Muscle layer of duodenum (tissue), 2 donors: ENCODE measurements at regions not wholly inside any gene's neighbourhood (a gene's known extent, or its start where the extent isn't known, plus 50 kb on each side); places are given as distances from the start of the nearest gene placed in this dataset.
"Not testable (repeated sequence)": the region's sequence is repeated elsewhere in the genome, so short reads cannot be mapped to it uniquely, and the experiment has no call there.

Experiments used
- H3K27ac ChIP-seq: one replicate; pipeline ENCODE4 v1.7.0; 2013; ENCODE audit warnings: mild to moderate bottlenecking, low read length
- H3K27me3 ChIP-seq: one replicate; pipeline ENCODE4 v1.7.0; 2013; ENCODE audit warnings: low read depth, mild to moderate bottlenecking, control low read depth, low read length
- H3K36me3 ChIP-seq, 2 donors: one replicate each; pipeline ENCODE4 v1.7.0; 2013; ENCODE audit warnings: low read length in 2 of 2, control low read depth in 1 of 2, mild to moderate bottlenecking in 1 of 2; ENCODE audit not compliant: insufficient read depth in 2 of 2, control insufficient read depth in 1 of 2
- H3K4me1 ChIP-seq, 2 donors: one replicate each; pipeline ENCODE4 v1.7.0; 2013; ENCODE audit warnings: low read length in 2 of 2, mild to moderate bottlenecking in 2 of 2, control low read depth in 1 of 2, moderate library complexity in 1 of 2; ENCODE audit not compliant: insufficient read depth in 2 of 2, control insufficient read depth in 1 of 2
- H3K4me3 ChIP-seq, 2 donors: one replicate each; pipeline ENCODE4 v1.7.0; 2013; ENCODE audit warnings: low read length in 2 of 2, low read depth in 1 of 2, mild to moderate bottlenecking in 1 of 2
- H3K9me3 ChIP-seq, 2 donors: one replicate each; pipeline ENCODE4 v1.7.0; 2013; ENCODE audit warnings: low read length in 2 of 2, control low read depth in 1 of 2, mild to moderate bottlenecking in 1 of 2; ENCODE audit not compliant: control insufficient read depth in 1 of 2
- donor health status: healthy.

DNA sequence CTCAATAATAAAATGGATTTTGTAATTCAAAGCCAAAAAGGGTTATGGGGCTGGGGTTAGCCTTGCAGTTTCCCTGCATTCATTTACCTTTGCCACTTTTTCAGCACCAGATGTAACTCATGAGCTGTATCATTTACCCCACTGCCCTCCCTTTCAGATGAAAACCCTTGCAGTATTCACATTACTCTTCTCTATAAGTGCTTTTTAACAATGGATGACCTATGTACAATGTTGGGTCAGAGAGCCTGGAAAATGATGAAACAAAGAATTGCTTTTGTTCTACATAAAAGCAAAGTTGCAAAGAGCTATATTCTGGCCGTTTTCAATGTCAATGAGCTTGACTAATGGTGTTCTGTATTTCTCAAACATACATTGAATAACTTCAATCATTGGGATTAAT is 189.7 kb downstream of the TMEM26 start:
- H3K4me3 ChIP-seq = no peak overlapping the region
- H3K27me3 ChIP-seq = no peaks in the 10 kb centered on the region
- no peak overlapping the region for H3K27ac ChIP-seq
- H3K36me3 ChIP-seq = no peaks in the 10 kb centered on the region
- H3K4me1 ChIP-seq = no peaks in the 10 kb centered on the region
- H3K9me3 ChIP-seq = no peaks in the 10 kb centered on the region

GRCh38 chr10:61262486-61263261 is 190.5 kb downstream of the TMEM26 start:
- Histone ChIP-seq H3K4me3 (no peak overlapping the region), H3K36me3 (no peaks in the 10 kb centered on the region), H3K9me3 (no peaks in the 10 kb centered on the region), H3K4me1 (no peaks in the 10 kb centered on the region), H3K27me3 (no peaks in the 10 kb centered on the region), H3K27ac (no peak overlapping the region)

DNA sequence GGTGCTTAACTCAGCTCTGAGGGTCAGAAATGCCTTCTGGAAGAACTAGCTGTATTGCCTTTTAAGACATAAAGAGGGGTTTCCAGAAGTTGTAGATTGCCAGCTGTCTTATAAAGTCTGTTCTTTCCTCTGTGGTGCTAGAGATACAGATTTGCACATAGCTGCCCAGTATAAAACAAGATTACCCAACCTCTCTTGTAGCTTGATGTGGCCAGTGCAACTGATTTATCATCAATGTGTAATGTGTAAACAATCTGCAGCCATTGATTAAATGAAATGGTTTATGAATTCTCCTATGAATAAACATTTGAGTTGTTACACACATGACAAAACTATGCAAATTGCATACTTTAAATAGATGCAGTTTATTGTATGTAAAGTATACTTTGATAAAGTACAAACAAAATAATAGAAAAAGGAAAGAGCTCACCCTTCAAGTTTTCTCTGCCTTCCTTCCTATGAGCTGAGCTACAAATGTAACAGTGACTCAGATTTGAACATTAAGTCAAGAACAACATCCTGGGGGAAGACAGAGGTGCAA is 195.2 kb downstream of the TMEM26 start:
- Histone ChIP-seq H3K27me3 (no peaks in the 10 kb centered on the region), H3K36me3 (no peaks in the 10 kb centered on the region), H3K27ac (no peak overlapping the region), H3K4me3 (no peak overlapping the region), H3K9me3 (peaks cover 0 to 3% of the 10 kb centered on the region in 2 donors), H3K4me1 (no peaks in the 10 kb centered on the region)

DNA sequence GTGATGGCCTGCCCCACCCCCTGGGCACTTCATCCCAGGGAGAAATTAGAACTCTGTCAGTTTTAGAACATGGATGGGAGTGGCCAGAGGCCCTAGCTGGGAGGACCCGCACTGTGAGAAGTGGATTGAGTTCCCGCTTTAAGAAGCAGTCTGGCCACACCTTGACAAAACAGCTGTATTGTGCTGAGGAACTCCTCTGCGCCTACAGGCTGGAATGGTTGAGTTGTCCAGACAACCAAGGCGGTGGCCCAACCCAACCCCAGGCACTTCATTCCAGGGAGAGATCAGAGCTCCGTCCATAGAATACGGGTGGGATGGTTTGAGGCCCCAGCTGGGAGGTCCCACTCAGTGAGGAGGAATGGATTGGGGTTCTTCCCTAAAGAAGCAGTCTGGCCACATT is 196.0 kb downstream of the TMEM26 start:
- H3K4me3 ChIP-seq = no peak overlapping the region
- no peaks in the 10 kb centered on the region for H3K4me1 ChIP-seq
- no peaks in the 10 kb centered on the region for H3K36me3 ChIP-seq
- H3K9me3 ChIP-seq = peaks cover 0 to 3% of the 10 kb centered on the region in 2 donors
- no peaks in the 10 kb centered on the region for H3K27me3 ChIP-seq
- H3K27ac ChIP-seq = no peak overlapping the region

DNA sequence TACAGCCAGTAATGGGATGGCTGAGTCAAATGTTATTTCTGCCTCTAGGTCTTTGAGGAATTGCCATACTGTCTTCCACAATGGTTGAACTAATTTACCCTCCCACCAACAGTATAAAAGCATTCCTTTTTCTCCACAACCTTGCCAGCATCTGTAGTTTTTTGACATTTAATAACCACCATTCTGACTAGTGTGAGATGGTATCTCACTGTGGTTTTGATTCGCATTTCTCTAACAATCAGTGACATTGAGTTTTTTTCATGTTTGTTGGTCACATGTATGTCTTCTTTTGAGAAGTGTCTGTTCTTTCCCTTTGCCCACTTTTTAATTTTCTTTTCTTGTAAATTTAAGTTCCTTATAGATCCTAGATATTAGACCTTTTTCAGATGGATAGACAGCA is 200.9 kb downstream of the TMEM26 start:
- H3K36me3 ChIP-seq, H3K9me3 ChIP-seq, H3K27me3 ChIP-seq, H3K27ac ChIP-seq, H3K4me3 ChIP-seq, H3K4me1 ChIP-seq: not testable (repeated sequence)

DNA sequence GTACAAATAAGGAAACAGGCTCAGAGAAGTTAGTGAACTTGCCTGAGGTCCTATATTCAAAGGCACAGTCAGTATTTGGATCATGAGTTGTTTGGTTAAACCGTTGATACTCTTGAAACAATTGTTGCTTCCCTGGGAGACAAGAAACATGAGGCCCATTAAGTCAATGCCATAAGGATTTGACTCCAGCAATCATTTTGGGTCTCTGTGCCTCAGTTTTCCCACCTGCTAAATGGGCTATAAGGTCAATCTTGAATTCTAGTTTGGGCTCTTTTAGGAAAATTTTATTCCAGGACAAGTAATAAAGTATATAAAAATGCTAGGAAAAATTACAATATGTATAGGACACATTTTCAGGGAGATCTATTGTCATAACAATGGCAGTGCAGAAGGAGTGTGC is 202.1 kb downstream of the TMEM26 start:
- no peaks in the 10 kb centered on the region for H3K4me1 ChIP-seq

DNA sequence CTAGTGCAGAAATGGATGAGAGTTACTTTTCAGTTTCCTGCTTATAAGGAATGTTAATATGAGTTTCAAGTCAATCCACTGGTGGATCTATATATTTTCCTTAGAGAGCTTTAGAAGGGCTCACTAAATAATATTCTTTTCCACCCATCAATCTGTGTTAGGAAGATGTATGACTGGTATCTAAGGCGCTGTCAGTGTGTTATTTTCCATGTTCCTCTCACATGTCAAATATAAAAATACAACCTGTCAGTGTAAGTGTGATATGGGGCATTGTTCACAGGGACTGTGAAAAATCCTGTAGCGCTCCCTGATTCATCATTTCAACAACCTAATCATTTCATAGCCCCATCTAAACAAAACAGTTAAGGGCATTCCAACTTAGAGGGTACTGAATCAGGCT is 203.1 kb downstream of the TMEM26 start:
- Histone ChIP-seq H3K27ac (no peak overlapping the region), H3K36me3 (no peaks in the 10 kb centered on the region)

More for the DNA sequence above, 202.1 kb downstream of the TMEM26 start:
- no peaks in the 10 kb centered on the region for H3K36me3 ChIP-seq
- no peak overlapping the region for H3K27ac ChIP-seq
- H3K4me3 ChIP-seq = no peak overlapping the region
- H3K27me3 ChIP-seq = no peaks in the 10 kb centered on the region
- H3K9me3 ChIP-seq = peaks cover 0 to under 1% of the 10 kb centered on the region in 2 donors

DNA sequence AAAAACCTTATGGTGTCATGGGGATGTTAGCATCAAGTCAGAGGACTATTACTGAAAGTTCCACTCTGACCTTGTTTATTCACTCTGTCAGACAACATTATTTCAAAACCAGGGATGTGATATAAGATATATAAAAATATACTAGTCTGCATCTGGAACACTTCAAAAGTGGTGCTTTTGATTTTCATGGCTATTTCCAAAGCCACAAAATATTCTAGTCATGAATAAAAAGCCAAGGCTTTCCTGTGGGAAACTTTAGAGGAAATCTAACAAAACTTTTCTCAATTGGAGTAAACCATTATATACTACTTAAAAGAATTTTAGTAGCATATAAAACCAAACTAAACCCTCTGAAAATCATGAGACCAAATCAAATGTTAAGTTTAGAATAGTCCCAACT is 205.2 kb downstream of the TMEM26 start:
- no peak overlapping the region for H3K4me3 ChIP-seq
- no peaks in the 10 kb centered on the region for H3K27me3 ChIP-seq
- no peak overlapping the region for H3K27ac ChIP-seq
- no peaks in the 10 kb centered on the region for H3K9me3 ChIP-seq
- H3K36me3 ChIP-seq = no peaks in the 10 kb centered on the region
- no peaks in the 10 kb centered on the region for H3K4me1 ChIP-seq

More for the DNA sequence above, 203.1 kb downstream of the TMEM26 start:
- Histone ChIP-seq H3K4me1 (no peaks in the 10 kb centered on the region), H3K4me3 (no peak overlapping the region), H3K9me3 (no peaks in the 10 kb centered on the region), H3K27me3 (no peaks in the 10 kb centered on the region)

DNA sequence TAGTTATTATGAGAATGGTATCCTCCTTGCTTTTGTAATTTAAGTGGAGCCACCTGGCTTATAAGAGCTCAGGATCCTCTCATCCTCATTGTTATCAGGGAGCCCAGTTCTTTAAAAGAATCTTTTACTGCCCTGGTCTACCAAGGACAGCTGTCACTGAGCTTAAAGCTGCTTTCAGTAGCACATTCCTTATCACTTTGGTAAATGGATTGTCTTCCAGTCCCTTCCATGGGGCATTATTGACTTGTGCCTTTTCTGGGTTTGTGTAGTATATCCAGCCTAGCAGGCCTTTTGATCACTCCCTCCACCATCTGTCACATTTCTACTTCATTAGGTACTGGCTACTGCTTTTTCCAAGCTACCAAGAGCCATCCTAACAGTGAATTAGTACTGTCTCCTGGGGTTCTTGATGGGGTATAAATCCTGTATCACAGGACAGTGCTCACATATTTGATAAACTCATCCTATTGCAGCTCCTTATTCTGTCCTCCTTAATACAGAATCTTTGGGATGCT is 208.9 kb downstream of the TMEM26 start:
- Histone ChIP-seq H3K9me3 (no peaks in the 10 kb centered on the region), H3K36me3 (no peaks in the 10 kb centered on the region), H3K4me1 (no peaks in the 10 kb centered on the region), H3K4me3 (no peak overlapping the region), H3K27ac (no peak overlapping the region), H3K27me3 (no peaks in the 10 kb centered on the region)

GRCh38 chr10:61232780-61233179 is 220.4 kb downstream of the TMEM26 start:
- H3K9me3 ChIP-seq = no peaks in the 10 kb centered on the region
- H3K27ac ChIP-seq = no peak overlapping the region
- H3K36me3 ChIP-seq = no peaks in the 10 kb centered on the region
- no peaks in the 10 kb centered on the region for H3K4me1 ChIP-seq
- H3K4me3 ChIP-seq = no peak overlapping the region
- no peaks in the 10 kb centered on the region for H3K27me3 ChIP-seq

GRCh38 chr10:61225939-61226338 is 227.2 kb downstream of the TMEM26 start:
- no peaks in the 10 kb centered on the region for H3K27me3 ChIP-seq
- no peaks in the 10 kb centered on the region for H3K9me3 ChIP-seq
- no peaks in the 10 kb centered on the region for H3K36me3 ChIP-seq
- no peak overlapping the region for H3K4me3 ChIP-seq
- H3K27ac ChIP-seq = no peak overlapping the region
- H3K4me1 ChIP-seq = no peaks in the 10 kb centered on the region

GRCh38 chr10:61223576-61223975 is 229.6 kb downstream of the TMEM26 start:
- Histone ChIP-seq H3K27me3 (no peaks in the 10 kb centered on the region), H3K4me1 (no peaks in the 10 kb centered on the region), H3K4me3 (no peak overlapping the region), H3K9me3 (no peaks in the 10 kb centered on the region), H3K36me3 (no peaks in the 10 kb centered on the region), H3K27ac (no peak overlapping the region)
